Fibroblast of skin of back (primary cell): ENCODE measurements at regions not wholly inside any gene's neighbourhood (a gene's known extent, or its start where the extent isn't known, plus 50 kb on each side); places are given as distances from the start of the nearest gene placed in this dataset.
"Not testable (repeated sequence)": the region's sequence is repeated elsewhere in the genome, so short reads cannot be mapped to it uniquely, and the experiment has no call there.

Source experiments
- DNase-seq: peaks from one replicate; pipeline ENCODE4 v3.0.0-alpha.2; 2013

DNA sequence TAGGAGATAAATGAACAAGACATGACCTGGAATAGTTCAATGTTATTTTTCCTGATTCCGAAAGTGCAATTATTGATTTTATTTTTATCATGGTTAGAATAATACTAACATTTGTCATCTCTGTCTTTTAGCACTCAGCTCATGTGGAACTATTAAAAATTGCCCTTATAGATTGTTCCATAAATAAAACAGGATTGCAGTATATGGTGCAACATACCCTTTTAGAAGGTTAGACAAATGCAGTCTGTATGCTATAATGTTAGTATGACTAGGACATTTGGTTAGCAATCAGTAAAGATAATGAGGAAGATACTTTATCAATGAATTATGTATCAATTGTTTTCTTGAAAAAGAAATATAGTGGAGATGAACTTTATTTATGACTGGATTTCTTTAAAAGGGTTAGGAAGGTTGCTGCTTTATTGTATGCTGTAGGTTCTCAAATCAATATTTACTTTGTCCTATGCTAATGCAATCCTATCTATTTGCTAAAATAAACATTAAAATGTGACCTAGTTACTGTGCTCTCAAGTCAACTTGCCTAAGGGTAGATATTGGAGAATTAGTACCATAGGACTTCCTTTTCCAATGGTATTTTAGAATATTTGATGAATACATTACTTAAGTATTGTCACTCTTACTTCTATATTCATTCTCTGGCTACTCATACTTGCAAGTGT lies 348.9 kb upstream of the ISL1 start:
- no peak for DNase-seq

- no peak for DNase-seq
Observed at GRCh38 chr5:51039424-51040329, 343.6 kb upstream of the ISL1 start.

GRCh38 chr5:51043745-51044144 lies 339.5 kb upstream of the ISL1 start:
- no peak for DNase-seq

GRCh38 chr5:51047369-51047768 lies 335.9 kb upstream of the ISL1 start:
- no peak for DNase-seq

- no peak for DNase-seq
Observed at GRCh38 chr5:51053361-51053760, 329.9 kb upstream of the ISL1 start.

GRCh38 chr5:51060953-51061352 lies 322.3 kb upstream of the ISL1 start:
- no peak for DNase-seq

DNA sequence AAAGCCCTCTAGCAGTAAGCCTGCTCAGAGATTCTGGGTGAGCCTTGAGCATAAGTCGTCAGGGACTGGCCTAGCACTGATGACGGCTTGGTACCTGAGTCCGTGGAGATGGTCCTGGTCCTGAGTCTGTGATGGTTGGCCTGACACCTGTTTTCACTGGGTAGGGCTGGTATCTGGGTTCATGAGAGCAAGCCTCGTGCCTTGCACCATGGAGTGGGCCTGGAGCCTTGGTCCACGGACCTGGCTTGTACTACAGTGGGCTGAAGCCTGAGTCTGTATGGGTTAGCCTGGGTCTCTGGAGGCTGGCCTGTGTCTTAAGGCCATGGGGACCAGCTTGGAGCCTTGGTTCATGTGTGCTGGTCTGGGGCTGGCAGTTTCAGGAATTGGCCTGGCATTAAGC lies 310.3 kb upstream of the ISL1 start:
- no peak for DNase-seq

GRCh38 chr5:51082741-51083140 lies 300.5 kb upstream of the ISL1 start:
- DNase-seq, result no peak

DNA sequence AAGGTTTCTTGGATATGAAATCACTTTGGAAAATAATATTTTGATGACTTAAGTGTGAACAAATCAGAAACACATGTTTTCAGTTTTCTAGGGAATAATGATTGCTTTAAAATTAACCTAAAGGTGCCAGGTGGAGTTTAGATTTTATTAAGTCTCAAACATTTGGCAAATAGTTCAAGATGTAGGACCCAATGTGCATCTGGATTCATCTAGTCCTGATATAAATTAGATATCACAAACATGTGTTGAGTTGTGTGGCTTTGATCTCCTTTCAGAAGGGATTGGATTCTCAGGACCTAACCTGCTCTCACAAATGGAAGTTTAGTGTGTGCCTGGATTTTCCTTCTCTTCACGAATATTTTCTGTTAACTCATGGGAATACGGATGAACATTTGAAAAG lies 291.4 kb upstream of the ISL1 start:
- no peak for DNase-seq

DNA sequence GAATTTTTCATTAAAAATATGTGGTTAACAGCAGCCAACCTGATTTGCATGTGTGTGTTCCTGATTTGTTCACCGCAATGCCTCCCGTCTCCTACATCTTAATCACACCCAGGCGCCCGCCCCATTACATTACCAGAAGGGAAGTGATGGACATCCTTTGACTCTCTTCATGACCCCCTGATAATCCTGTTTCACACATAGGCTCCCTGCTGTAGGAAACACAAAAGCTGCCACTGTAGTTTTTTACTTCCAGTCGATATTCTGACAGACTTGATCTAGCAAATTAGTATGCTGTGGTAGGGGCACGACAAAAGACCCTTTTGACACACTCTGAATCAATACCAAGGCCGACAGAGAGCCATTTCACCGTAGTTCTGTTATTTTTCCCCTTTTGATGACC lies 287.8 kb upstream of the ISL1 start:
- DNase-seq, result no peak

DNA sequence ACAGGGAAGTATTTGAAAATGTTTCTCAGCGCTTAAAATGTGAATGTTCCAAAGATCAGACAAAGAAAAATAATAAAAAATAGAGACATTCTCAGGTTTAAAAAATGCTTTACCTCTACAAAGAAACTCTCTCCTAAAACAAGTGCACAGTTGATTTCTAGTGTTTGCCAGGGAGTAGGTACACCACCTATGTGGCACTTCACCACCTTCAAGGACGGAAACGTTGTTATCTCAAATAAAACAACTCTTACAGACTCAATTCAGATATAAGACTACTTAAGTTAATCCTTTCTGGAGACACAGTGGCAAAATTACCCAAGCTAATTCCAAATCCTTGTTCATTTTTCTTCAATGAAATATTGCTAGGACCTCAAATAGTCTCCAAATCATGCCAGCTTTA lies 286.4 kb upstream of the ISL1 start:
- DNase-seq, result no peak

DNA sequence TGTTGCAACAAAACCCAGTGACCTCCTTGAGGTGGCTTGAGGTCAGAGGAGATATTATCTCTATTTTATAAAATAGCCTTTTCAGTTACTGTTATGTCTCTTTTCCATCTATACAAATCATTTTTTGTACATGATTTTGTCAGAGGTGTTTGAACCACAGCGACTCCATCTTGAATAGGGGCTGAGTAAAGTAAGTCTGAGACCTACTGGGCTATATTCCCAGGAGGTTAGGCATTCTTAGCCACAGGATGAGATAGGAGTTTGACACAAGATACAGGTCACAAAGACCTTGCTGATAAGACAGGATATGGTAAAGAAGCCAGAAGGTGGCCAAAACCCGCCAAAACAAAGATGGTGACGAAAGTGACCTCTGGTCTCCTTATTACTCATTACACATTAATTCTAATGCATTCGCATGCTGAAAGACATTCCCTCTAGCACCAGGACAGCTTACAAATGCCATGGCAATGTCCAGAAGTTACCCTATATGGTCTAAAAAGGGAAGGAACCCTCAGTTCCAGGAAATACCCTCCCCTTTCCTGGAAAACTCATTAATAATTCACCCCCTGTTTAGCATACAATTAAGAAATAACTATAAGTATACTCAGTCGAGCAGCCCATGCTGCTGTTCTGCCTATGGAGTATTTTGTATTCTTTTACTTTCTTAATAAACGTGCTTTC lies 283.9 kb upstream of the ISL1 start:
- DNase-seq, result no peak

GRCh38 chr5:51104556-51104955 lies 278.7 kb upstream of the ISL1 start:
- DNase-seq, result no peak

DNA sequence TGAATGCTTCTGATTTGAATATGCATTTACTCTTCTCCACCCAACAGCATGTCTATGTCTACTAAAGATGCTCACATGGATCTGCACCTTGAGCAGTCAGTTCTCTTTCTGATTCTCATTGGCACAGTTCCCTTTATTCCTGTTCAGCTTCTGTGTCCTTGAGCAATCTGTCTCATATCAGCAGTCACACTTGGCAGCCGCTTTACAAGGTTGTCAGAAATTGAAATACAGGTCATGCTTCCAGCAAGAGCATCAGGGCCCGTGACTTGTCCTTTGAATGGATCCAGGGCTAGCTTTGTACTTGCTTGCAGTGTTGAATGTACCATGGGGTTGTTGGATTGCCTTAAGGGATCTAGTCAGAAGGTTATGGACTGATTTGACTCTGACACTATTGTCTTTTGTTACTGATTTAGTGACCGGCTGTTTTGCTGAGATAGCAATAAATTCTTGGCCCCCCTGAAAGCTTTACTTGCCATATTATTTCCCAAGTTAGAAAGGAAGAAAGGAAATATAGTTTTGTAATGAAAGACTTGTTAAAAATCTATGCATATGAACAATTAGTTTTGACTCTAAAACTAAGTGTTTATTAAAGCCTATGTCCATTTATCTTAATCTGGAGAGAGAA lies 273.4 kb upstream of the ISL1 start:
- no peak for DNase-seq

GRCh38 chr5:51131266-51131665 lies 252.0 kb upstream of the ISL1 start:
- DNase-seq, result no peak

DNA sequence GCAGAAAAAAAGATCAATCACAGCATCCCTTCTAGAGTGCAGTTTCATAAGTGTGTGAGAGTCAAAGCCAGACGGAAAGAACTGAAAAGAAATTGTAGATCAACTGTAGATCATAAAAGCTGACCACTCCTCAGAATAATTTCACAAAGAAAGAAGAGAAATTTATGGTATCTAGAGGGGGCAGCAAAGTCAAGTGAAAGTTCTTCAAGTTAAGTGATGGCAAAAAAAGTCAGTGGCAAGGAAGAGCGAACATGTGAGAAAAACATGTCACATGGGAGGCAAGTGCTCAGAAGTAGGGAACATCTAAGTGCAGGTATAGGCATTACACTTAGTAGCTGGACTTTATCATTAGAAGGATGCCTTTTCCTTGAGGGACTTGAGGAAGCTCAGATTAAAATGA lies 245.1 kb upstream of the ISL1 start:
- no peak for DNase-seq

- DNase-seq, result no peak
Observed at GRCh38 chr5:51148437-51148836, 234.8 kb upstream of the ISL1 start.

- DNase-seq, result no peak
Observed at GRCh38 chr5:51156222-51156621, 227.0 kb upstream of the ISL1 start.

DNA sequence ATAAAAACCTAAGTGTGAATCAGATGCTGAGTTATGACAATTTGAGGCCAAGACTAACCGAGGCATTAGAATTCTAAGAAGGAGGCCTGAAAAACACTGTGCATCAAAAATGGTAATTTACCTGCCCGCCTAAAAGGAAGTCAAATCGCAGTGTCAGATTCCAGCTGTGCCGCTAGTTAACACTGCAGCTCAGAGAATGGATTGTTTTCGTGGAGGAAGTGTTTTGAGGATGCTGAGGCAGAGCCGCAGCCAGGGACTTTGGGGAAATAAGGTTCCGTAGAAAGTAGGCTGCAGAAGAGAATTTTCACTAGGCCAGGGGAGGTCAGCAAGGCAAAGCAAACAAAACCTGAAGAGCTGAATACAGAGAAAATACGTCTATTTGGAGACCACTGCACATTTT lies 226.4 kb upstream of the ISL1 start:
- no peak for DNase-seq

- no peak for DNase-seq
Observed at GRCh38 chr5:51159164-51159563, 224.1 kb upstream of the ISL1 start.

- no peak for DNase-seq
Observed at GRCh38 chr5:51159606-51160005, 223.6 kb upstream of the ISL1 start.

DNA sequence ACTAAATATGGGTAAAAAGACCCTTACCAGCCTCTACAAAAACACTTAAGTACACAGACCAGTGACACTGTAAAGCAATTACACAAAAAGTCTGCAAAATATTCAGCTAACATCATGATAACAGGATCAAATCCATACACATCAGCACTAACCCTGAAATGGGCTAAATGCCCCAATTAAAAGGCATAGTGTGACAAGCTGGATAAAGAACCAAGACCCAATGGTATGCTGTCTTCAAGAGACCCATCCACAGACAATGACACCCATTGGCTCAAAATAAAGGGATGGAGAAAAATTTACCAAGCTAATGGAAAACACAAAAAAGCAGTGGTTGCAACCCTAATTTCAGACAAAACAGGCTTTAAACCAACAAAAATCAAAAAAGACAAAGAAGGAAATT lies 221.0 kb upstream of the ISL1 start:
- no peak for DNase-seq

DNA sequence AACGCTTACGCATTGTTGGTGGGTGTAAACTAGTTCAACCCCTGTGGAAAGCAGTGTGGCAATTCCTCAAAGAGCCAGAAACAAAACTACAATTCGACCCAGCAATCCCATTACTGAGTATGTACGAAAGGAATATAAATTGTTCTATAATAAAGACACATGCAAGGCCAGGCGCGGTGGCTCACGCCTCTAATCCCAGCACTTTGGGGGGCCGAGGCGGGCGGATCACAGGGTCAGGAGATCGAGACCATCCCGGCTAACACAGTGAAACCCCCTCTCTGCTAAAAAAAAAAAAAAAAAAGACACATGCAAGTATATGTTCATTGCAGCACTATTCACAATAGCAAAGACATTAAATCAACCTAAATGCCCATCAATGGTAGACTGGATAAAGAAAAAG lies 217.6 kb upstream of the ISL1 start:
- DNase-seq, result not testable (repeated sequence)
